ENCODE measurements at regions not wholly inside any gene's neighbourhood (a gene's known extent, or its start where the extent isn't known, plus 50 kb on each side); places are given as distances from the start of the nearest gene placed in this dataset.

DNA sequence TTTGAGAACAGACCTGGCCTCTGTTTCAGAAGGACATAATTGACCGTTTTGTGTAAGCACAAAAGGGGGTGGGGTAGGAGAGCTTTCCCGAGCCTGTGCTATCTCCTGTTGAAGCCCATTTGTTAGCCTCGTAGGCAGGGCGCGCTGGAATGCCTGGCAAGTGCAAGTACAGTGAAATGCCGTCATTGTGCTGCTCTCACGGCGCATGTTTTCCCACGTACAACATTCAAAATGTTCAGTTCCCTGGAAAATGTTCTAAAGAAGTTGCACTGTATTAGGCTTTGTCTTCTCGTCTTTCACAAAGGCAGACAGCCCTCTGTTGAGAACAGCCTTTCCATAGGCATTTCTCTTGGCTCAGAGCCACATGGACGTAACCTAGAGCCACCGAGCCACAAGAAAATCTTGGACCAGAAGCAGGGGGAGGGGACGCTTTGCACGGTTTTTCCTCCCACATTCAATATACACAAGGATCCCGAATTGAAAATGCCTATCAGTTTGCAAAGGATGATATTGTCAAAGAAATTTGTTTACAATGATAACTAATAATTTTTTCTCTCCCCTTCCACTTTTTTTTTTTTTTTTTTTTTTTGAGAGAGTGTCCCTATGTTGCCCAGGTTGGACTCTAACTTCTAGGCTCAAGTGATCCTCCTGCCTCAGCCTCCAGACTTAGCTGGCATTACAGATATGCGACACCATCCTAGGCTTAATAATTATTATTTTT is 54.6 kb upstream of the RAPGEF2 start:
- Histone ChIP-seq H2AFZ (ENCODE audit: low read depth, low read length) (no peak overlapping the region), H3K4me3 (ENCODE audit: low read length) (no peak overlapping the region), H3K9me3 (ENCODE audit: low read length) (no peaks in the 10 kb centered on the region), H3K4me1 (ENCODE audit: insufficient read depth, low read length) (peaks cover 12% of the 10 kb centered on the region), H3K36me3 (ENCODE audit: insufficient read depth, low read length) (no peaks in the 10 kb centered on the region), H3K27me3 (ENCODE audit: insufficient read depth, low read length) (no peaks in the 10 kb centered on the region)

DNA sequence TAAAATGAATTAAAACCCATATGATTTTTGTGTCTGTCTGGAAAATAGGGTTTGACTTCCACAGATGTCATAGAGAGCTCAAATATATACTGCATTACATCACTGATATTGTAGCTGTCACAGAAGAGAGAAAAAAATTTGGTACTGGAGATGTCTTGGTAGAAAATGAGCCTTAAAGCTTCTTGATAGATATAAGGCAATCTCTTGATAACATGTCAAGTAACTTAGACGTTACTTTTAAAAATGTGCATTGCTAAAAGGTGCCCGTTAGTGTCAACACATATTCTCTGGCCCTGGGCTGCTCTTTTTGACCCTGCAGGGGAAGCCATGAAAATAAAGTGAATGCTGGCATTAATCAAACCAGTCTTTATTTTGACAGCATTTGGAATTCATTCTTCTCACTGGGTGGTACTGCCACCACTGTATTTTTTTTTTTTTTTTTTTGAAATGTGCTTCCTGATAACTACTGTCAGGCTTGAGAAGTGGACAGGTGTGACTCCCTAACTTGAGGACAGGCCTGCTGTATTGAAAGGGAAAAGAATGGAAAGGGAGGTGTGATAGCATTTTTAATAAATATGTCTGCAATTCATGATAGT is 53.0 kb upstream of the RAPGEF2 start:
- Histone ChIP-seq H3K36me3 (ENCODE audit: insufficient read depth, low read length) (no peaks in the 10 kb centered on the region), H3K27me3 (ENCODE audit: insufficient read depth, low read length) (no peaks in the 10 kb centered on the region), H3K4me1 (ENCODE audit: insufficient read depth, low read length) (peaks cover 12% of the 10 kb centered on the region), H3K9me3 (ENCODE audit: low read length) (no peaks in the 10 kb centered on the region), H3K4me3 (ENCODE audit: low read length) (no peak overlapping the region), H2AFZ (ENCODE audit: low read depth, low read length) (no peak overlapping the region)

DNA sequence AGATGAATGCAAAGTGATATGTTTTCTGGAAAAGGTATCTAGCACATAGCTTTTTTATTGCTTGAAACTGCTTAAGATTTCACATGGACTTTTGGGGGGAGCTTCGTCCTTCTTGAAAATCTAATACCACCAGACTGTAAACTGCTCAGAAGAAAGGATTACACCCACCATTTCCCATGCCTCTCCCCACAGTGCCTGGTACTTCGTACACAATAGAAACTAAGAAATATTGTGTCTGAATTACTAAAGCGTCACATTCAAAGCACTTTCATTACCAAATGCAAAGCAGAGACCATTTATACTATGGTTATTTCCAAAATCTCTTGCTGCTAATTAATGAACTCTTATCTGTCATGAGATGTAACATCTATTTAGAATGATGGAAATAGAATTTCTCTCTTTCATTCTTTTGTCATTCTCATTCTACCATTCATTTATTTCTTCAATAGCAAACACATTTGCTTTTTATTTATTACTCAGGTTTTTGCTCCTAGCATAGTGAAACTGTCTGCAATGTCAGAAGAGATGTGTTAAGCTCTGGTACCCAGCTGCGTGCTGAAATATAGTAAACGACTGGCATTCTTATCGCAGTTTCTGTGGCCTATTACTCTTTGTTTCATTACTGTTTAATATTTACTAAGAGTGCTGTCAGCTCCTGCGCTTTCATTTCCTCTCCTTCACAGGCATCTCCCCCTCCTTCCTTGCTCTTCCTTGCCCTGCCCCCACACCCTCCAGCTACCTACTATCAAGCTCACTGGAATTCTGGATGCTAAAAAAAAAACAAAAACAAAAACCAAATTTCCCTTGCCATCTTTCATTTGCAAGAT is 51.4 kb upstream of the RAPGEF2 start:
- H3K36me3 ChIP-seq (ENCODE audit: insufficient read depth, low read length): no peaks in the 10 kb centered on the region
- H2AFZ ChIP-seq (ENCODE audit: low read depth, low read length): no peak overlapping the region
- H3K27me3 ChIP-seq (ENCODE audit: insufficient read depth, low read length): no peaks in the 10 kb centered on the region
- H3K4me1 ChIP-seq (ENCODE audit: insufficient read depth, low read length): peaks cover 20% of the 10 kb centered on the region
- H3K4me3 ChIP-seq (ENCODE audit: low read length): no peak overlapping the region
- no peaks in the 10 kb centered on the region for H3K9me3 ChIP-seq (ENCODE audit: low read length)

DNA sequence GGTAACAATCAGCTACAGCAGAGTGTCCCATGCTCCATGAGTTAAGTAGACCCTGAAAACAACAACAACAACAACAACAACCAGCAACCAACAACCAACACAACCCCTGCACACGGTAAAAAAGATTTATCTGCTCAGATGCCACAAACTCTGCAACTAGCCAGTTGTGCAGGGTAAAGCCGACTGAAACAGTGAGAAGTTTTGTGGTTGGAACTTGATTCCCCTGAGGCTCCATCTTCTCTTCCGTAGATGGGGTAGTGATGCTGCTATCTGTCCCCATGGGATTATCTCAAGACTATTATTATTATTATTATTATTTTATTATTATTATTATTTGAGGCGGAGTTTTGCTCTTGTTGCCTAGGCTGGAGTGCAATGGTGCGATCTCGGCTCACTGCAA is 50.6 kb upstream of the RAPGEF2 start:
- Histone ChIP-seq H3K36me3 (ENCODE audit: insufficient read depth, low read length) (no peaks in the 10 kb centered on the region), H3K4me1 (ENCODE audit: insufficient read depth, low read length) (peaks cover 22% of the 10 kb centered on the region), H3K4me3 (ENCODE audit: low read length) (no peak overlapping the region), H3K9me3 (ENCODE audit: low read length) (no peaks in the 10 kb centered on the region), H3K27me3 (ENCODE audit: insufficient read depth, low read length) (no peaks in the 10 kb centered on the region), H2AFZ (ENCODE audit: low read depth, low read length) (no peak overlapping the region)
